Right lobe of liver (tissue), 6 donors: ENCODE measurements at regions not wholly inside any gene's neighbourhood (a gene's known extent, or its start where the extent isn't known, plus 50 kb on each side); places are given as distances from the start of the nearest gene placed in this dataset.

Experiments
- ATAC-seq, 4 donors: fragments of 200-7000 bp; cut with Tn5 transposase; one replicate each; pipeline ENCODE4 v1.9.1; 2020; ENCODE audit warnings: mild to moderate bottlenecking in 4 of 4, moderate library complexity in 4 of 4
- DNase-seq, 3 donors: peaks; one replicate each; pipeline ENCODE4 v3.0.0-alpha.2; 2020
- H3K27ac ChIP-seq, 3 donors: fragments of 200-600 bp; one replicate each; pipeline ENCODE4 v1.8.0; 2022
- H3K27me3 ChIP-seq, 2 donors: fragments of 200-600 bp; one replicate each; pipeline ENCODE4 v1.8.0; 2022
- H3K36me3 ChIP-seq, 4 donors: fragments of 200-600 bp; sonication (generic) in 1 of 4; one replicate each; pipeline versions ENCODE4 v1.5.1 to v1.8.0; 2017 to 2022; ENCODE audit warnings: control low read depth in 1 of 4
- H3K4me1 ChIP-seq, 4 donors: fragments of 200-600 bp; sonication (generic) in 1 of 4; one replicate each; pipeline versions ENCODE4 v1.5.1 to v1.8.0; 2017 to 2022; ENCODE audit warnings: control low read depth in 1 of 4
- H3K4me3 ChIP-seq, 3 donors: fragments of 200-600 bp; one replicate each; pipeline ENCODE4 v1.8.0; 2022
- H3K9me3 ChIP-seq, 4 donors: fragments of 200-600 bp; sonication (generic) in 1 of 4; one replicate each; pipeline versions ENCODE4 v1.5.1 to v1.8.0; 2017 to 2022; ENCODE audit warnings: control low read depth in 1 of 4
- CTCF ChIP-seq, 4 donors: fragments of 200-600 bp in 3 of 4; fragments of 450-650 bp in 1 of 4; IDR thresholded peaks; one replicate each; pipeline versions ENCODE4 v1.5.1 to v1.8.0; 2016 to 2022; ENCODE audit warnings: antibody characterized with exemption in 4 of 4, mild to moderate bottlenecking in 2 of 4
- POLR2A ChIP-seq: fragments of 450-650 bp; IDR thresholded peaks from one replicate; pipeline ENCODE4 v1.6.1; 2017; ENCODE audit warnings: antibody characterized with exemption, mild to moderate bottlenecking
- WGBS: methylation state at CpG from one replicate; pipeline ENCODE4 v1.1.6; 2018; ENCODE audit warnings: low coverage, low lambda C conversion rate; ENCODE audit not compliant: insufficient coverage; ENCODE audit errors: missing lambda C conversion rate; 5-methylcytosine and 5-hydroxymethylcytosine counted together
- intact Hi-C, 2 donors: fragments of 100-400 bp; cut with DNase I; formaldehyde crosslinking; loops; one replicate each; pipeline versions ENCODE4 v1.11.2 to v1.14.1; 2022
- donor health status: DM: no; HTN: yes; CAD: no.
- donor health status: DM: no; HTN: no; CAD: no.
- donor health status: DM: no; HTN: no; CAD: no.
- donor health status: DM: no; HTN: yes; CAD: no.
- donor health status: DM: no; HTN: yes; CAD: no.

GRCh38 chr3:99484871-99485270, 153.5 kb upstream of the COL8A1 start:
- H3K27ac ChIP-seq, result no peak overlapping the region
- no peak for ATAC-seq
- TF ChIP-seq CTCF (IDR thresholded peaks at IDR 0.05) (no peak), POLR2A (no peak)

DNA sequence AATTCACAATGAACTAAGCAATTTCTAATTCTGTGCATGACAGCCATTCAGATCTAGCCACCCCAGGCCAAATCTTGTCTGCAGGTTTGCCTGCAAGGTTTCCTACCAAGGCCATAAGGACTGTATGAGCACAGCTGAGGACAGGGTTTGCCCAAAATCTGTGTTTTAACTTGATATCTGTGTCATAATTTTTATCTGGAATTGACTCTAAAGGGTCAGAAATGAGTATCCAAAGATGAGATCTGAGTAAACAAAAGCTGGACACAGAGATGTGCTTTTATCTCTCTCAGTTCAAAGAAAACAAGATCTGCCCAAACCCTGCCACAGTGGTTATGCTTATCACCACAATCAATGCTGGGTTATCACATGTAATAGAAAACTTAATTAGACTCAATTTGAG, 154.6 kb upstream of the COL8A1 start:
- Histone ChIP-seq H3K27me3 (no peaks in the 10 kb centered on the region), H3K27ac (no peak overlapping the region), H3K36me3 (no peaks in the 10 kb centered on the region), H3K4me3 (no peak overlapping the region), H3K4me1 (no peaks in the 10 kb centered on the region), H3K9me3 (no peaks in the 10 kb centered on the region)
- no peak for DNase-seq
- intact Hi-C loops, result no loop called here
- no peak for TF ChIP-seq POLR2A
- no peak for TF ChIP-seq CTCF (IDR thresholded peaks at IDR 0.05)
- ATAC-seq, result no peak

More at GRCh38 chr3:99484871-99485270, 153.5 kb upstream of the COL8A1 start:
- H3K27me3 ChIP-seq, result no peaks in the 10 kb centered on the region
- no peaks in the 10 kb centered on the region for H3K4me1 ChIP-seq
- intact Hi-C loops, result no loop called here
- no peaks in the 10 kb centered on the region for H3K36me3 ChIP-seq
- DNase-seq, result no peak
- no peaks in the 10 kb centered on the region for H3K9me3 ChIP-seq
- H3K4me3 ChIP-seq, result no peak overlapping the region

DNA sequence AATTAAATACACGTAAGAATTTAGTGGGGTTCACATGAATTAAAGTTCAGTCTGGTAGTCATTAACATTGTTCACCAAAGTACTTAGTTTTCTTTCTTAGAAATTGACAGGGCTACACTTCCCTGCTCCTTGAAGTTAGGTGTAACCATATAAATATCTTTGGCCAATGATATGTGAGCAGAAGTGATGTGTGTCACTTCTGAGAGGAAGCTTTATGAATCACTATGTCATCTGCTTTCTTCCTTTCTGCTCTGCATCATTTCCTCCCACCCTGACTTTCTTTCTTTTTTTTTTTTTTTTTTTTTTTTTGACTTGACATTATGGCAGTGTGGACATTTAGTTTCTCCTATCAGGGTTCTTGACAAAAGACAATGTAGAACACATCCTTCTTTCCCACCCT, 156.2 kb upstream of the COL8A1 start:
- DNase-seq (no peak), ATAC-seq (no peak)
- Histone ChIP-seq H3K4me3 (no peak overlapping the region), H3K36me3 (no peaks in the 10 kb centered on the region), H3K27ac (no peak overlapping the region), H3K9me3 (no peaks in the 10 kb centered on the region), H3K27me3 (no peaks in the 10 kb centered on the region), H3K4me1 (no peaks in the 10 kb centered on the region)
- intact Hi-C loops, result no loop called here
- TF ChIP-seq POLR2A (no peak), CTCF (IDR thresholded peaks at IDR 0.05) (no peak)
- 78% methylated on average over 1 of the region's 1 CpG for WGBS

DNA sequence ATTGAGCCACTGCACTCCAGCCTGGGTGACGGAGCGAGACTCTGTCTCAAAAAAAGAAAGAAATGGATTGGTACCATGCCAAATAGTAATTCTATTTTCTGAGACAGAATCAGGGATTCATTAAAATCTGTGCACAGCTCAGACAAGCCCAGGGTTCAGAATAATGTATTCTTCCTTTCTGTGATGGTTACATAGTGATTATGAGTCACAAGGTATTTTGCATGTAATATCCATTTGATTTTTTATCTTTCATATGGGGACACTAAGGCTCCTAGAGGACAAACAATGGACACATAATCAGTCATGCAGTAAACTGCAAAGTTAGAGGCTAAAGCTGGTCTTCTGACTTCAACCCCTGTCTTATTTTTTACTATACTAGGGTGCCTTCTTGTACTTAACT, 156.8 kb upstream of the COL8A1 start:
- ATAC-seq (no peak), DNase-seq (no peak)
- TF ChIP-seq CTCF (IDR thresholded peaks at IDR 0.05) (no peak), POLR2A (no peak)
- WGBS, result 48% methylated on average over 2 of the region's 2 CpGs
- intact Hi-C loops, result no loop called here
- Histone ChIP-seq H3K9me3 (no peaks in the 10 kb centered on the region), H3K27me3 (no peaks in the 10 kb centered on the region), H3K4me1 (no peaks in the 10 kb centered on the region), H3K36me3 (no peaks in the 10 kb centered on the region), H3K27ac (no peak overlapping the region), H3K4me3 (no peak overlapping the region)

GRCh38 chr3:99479768-99480167, 158.6 kb upstream of the COL8A1 start:
- Histone ChIP-seq H3K27ac (no peak overlapping the region), H3K27me3 (no peaks in the 10 kb centered on the region), H3K4me1 (no peaks in the 10 kb centered on the region), H3K36me3 (no peaks in the 10 kb centered on the region), H3K9me3 (no peaks in the 10 kb centered on the region), H3K4me3 (no peak overlapping the region)
- WGBS, result 48% methylated on average over 2 of the region's 2 CpGs
- TF ChIP-seq CTCF (IDR thresholded peaks at IDR 0.05), result no peak
- TF ChIP-seq POLR2A, result no peak
- intact Hi-C loops, result no loop called here
- DNase-seq (no peak), ATAC-seq (no peak)
